CD4-positive, alpha-beta T cell treated with Interleukin-15 for 4 hours (primary cell): ENCODE measurements at regions not wholly inside any gene's neighbourhood (a gene's known extent, or its start where the extent isn't known, plus 50 kb on each side); places are given as distances from the start of the nearest gene placed in this dataset.
"Not testable (repeated sequence)": the region's sequence is repeated elsewhere in the genome, so short reads cannot be mapped to it uniquely, and the experiment has no call there.

Source experiments
- DNase-seq: peaks from one replicate; pipeline ENCODE4 v3.0.0-alpha.2; 2020; ENCODE audit warnings: low spot score

- DNase-seq, result no peak
These were observed 321.1 kb downstream of the HS3ST3B1 start for GRCh38 chr17:14621826-14622614.

DNA sequence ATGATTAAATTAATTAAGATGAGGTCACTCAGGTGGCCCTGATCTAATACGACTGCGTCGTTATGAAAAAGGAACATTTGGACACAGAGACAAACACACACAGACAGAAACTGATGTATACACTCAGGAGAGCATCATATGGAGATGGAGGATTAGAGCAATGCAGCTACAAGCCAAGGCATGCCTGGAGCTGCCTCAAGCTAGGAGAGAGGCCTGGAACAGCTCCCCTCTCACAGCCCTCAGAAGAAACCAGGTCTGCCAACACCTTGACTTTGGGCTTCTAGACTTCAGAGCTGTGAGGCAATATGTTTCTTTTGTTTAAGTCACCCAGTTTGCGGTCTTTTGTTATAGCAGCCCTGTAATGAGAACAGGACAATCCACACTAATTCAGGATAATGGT is 318.9 kb downstream of the HS3ST3B1 start:
- no peak for DNase-seq

DNA sequence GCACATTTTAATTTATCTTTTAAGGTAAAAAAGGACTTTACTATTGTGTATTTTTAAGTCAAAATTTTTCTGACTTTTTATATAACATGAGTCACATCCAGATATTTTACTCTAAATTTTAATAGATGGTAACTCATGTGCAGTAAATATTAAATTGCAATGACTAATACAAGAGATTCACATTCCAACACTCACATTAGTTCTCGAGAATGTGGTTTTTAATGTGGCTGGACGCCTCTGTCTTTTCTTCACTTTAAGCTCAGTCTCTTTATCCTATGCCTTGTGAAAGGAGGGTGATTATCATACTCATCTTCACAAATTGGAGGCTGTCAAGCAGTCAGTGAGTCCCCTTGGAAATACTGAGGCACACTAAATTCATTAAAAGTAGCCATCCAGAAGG is 315.6 kb downstream of the HS3ST3B1 start:
- no peak for DNase-seq

DNA sequence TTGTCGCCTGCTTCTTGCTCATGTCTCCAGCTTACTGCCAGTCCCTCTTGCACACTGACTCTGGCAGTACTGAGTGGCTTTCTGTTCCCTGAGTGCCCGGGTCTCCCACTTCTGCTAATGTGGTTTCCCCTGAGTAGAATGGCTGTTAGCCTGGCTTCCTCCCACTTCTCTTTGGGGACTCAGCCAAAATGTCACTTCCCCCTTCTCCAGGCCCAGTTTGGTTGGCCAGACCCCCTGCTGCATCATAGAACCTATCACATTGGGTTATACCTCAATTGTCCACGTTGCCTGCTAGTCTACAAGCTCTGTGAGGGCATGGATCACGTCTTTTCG is 304.4 kb downstream of the HS3ST3B1 start:
- DNase-seq, result peak; percentile 6

DNA sequence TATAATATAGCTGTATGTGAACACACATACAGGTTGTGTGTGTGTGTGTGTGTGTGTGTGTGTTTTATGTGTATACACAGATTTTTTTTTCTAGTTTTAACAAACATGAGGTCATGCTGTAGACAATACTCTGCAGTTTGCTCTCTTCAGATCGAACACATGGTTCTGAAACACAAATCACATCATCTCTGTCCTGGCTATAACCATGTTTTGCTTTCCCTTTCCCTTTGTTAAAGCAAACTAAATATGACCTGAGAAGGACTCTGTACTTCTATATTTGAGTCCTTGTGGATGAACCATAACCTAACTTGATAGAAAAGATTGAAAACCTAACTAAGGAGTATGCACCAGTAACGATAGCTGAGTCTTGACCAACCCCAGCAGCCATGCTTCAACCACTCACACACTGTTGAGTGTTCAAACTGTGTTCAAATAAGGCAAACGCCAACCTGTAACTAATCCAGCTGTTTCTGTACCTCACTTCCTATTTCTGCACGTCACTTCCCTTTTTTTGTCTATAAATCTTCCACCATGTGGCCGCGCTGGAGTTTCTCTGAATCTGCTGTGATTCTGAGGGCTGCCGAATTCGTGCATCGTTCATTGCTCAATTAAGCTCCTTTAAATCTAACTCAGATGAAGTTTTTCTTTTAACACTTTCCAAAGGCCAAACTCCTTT is 303.8 kb downstream of the HS3ST3B1 start:
- no peak for DNase-seq

- no peak for DNase-seq
These were observed 295.3 kb downstream of the HS3ST3B1 start for GRCh38 chr17:14596224-14596623.

DNA sequence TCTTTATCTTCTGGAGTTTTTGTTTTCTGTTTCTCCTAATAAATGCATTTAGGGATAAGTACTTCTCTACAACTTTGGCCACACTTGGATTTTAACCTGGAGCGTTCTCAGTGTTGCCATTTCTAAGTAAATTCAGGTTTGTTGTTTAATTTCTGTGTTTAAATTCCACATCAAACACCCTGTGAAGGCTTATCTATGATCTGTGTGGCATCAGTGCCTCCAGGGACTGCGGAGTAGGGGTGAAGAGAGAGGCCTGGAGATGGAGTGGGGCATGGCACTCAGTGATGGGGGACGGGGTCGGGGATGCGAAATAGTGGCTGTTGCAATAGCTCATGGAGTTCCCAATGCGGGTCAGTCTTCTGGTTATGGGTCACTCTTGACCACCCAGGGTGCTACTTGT is 294.8 kb downstream of the HS3ST3B1 start:
- DNase-seq, result no peak

DNA sequence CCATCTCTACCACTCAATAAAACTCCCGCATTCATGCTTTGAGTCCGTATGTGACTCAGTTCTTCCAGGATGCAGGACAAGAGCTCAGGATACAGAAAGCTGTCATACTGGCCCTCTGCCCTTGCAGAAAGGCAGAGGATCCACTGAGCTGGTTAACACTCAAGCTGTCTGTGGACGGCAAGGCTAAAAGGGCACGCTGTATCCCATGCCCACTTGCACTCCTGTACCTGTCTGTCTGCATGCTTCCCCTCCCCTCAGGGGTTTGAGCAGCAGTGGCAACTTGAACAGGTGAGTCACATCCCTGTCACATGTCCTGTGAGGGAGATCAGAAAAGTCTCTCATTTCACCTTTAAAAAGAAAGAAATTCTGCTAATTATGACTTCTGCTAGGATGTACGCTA is 293.8 kb downstream of the HS3ST3B1 start:
- DNase-seq, result no peak

DNA sequence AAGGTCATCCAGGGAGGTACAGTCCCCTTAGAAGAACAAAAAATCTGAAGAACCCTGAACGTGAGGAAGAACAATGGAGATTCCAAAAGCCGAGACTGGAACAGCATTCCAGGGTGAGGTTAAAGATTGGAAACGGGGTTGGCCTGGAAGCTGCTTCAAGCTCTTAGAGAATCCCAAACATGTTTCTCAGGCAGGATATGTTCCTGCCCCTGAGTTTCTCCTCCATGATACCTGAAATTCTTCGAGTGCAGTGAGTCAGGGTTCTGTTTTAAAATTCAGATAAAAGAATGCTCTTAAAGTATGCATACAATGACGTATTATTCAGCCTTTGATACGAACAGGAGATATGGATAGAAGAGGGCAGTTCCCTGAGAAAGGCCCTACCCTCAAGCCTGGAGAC is 293.1 kb downstream of the HS3ST3B1 start:
- DNase-seq, result no peak

DNA sequence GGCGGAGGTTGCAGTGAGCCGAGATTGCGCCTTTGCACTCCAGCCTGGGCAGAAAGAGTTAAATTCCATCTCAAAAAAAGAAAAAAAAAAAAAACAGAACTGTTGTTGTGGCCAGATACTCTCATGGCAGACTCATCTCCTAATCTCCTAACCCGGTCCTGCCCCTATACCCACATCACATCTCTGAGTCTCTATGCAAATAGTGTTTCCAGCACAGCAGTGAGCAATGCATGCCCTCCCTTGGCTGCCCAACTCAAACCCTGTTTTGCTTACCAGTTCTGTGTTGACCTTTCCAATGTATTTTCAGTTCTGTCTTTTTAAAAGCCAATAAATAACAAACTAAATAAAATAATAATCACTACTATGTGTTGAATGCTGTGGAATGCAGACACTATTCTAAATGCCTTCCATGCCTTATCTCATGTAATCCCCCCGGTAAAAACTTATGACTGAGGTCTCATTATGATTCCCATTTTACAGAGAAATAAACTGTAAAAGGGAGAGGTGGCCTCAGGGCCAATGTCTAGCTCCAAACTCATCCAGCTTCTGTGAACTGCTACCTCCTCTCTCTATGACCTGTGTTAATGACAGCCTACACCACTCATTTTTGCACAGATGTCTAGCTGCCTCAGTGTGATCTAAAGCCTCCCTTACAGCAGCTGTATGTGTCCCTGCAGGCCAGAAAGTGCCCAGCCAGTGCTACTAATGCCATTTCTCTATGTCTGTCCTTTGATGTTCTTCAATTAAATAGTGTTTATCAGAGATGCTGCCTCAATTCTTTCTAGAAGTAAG is 289.8 kb downstream of the HS3ST3B1 start:
- DNase-seq, result no peak

GRCh38 chr17:14585099-14585498 is 284.2 kb downstream of the HS3ST3B1 start:
- no peak for DNase-seq

DNA sequence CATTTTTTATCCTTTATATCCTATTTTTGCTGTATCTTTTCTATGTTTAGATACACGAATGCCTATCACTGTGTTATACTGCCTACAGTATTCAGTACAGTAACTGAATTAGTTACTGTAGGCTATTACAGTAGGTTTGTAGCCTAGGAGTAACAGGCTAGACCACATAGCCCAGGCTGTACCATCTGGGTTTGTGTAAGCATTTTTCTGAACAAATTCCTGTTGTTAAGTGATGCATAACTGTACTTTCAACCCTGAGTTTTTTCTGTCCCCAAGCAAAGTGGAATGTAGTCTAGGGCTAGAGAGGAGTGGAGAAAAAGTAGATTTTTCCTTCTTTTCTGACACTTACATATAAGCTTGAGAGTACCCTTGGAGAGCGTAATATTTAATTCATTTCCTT is 282.1 kb downstream of the HS3ST3B1 start:
- no peak for DNase-seq

DNA sequence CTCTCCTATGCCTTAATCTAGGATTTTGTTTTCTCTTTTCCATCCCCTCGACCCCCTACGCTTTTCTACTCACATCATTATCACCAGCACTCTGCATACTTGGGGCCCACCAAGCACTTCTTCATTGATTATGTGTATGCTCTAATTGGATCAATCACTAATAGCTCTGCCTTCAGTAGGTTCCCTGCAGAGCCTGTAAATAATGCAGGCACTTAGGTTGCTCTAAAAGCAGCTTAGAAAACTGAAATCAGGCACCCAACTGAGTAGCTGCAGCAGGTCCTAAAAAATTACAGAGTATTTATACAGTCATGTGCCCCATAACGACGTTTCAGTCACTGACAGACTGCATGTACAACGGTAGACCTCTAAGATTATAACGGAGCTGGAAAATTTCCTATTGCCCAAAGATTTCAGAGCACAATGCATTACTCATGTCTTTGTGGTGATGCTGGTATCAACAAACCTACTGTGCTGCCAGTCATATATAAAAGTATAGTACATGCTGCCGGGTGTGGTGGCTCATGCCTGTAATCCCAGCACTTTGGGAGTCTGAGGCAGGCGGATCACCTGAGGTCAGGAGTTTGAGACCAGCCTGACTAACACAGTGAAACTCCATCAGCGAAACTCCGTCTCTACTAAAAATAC is 280.4 kb downstream of the HS3ST3B1 start:
- DNase-seq, result no peak

DNA sequence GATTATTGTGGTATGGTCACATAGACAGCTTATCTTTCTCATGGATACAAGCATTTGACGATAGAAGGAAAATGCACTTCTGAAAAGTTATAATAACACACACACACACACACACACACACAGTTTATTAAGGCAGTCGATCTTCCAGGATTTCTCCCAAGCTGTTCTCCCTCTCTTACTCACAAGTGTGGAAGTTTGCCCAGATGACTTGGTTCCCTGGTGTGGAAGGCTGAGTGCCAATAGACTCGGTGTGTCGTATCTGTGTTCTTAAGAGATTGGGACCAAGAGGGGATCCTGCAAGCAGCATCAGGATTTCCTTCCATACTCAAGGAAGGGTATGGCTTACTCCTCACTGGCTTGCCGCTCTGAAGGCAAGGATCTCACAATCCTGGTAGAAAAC is 279.6 kb downstream of the HS3ST3B1 start:
- no peak for DNase-seq

DNA sequence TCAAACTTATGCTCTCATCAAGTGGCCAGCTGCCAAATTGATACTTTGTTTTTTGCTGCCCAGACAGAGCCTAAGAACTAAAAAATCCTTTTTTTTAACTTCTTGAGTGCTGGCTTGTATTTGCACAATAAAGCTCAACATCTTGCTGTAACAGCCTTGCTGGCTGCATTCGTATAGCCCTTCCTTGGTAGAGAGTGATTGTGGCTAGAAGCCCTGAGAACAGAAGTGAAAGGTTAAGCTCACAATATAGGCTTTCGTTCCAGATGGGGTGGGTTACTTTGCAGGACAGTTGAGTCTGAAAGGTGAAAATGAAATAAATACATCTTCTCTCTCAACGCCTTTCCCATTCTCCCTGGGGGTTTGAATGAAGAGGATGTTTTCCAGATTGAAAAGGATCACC is 278.8 kb downstream of the HS3ST3B1 start:
- no peak for DNase-seq

- DNase-seq, result no peak
These were observed 274.6 kb downstream of the HS3ST3B1 start for GRCh38 chr17:14575471-14575953.

- not testable (repeated sequence) for DNase-seq
These were observed 259.4 kb downstream of the HS3ST3B1 start for GRCh38 chr17:14560325-14560724.

- DNase-seq, result no peak
These were observed 258.6 kb downstream of the HS3ST3B1 start for GRCh38 chr17:14559264-14560119.

DNA sequence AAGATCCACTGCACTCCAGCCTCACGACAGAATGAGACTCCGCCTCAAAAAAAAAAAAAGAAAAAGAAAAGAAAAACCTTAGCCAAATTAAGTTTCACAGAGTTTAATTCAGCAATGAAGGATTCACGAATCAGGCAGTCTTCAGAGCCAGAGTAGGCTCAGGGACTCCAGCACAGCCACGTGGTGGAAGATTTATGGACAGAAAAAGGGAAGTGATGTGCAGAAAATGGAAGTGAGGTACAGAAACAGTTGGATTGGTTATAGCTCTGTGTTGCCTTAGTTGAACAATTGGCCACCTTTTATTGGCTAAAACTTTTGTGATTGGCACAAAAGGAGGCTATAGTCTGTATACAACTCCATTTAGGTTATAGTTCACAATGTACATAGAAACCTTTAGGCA is 256.6 kb downstream of the HS3ST3B1 start:
- DNase-seq, result no peak

DNA sequence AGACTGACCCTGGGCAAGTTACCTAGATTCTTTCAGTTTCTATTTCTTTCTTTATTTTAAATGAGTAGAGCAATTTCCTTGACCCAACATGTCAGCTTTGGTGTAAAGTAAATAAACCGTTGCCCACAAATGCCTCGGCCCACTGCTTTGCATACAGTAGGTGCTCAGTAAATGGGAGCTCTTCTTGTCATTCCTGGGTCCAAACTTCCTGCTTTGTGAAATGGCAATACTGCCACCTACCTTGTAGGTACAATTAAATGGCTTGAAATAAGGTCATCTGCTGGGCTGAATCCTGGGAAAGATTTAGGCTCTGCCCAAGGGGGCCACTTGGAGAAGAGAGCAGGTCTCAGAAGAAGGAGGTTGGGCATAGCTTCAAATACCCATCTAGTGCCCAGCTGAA is 253.0 kb downstream of the HS3ST3B1 start:
- no peak for DNase-seq

- DNase-seq, result no peak
These were observed 251.4 kb downstream of the HS3ST3B1 start for GRCh38 chr17:14552306-14552705.
